GM12891 (cell line): ENCODE measurements at regions not wholly inside any gene's neighbourhood (a gene's known extent, or its start where the extent isn't known, plus 50 kb on each side); places are given as distances from the start of the nearest gene placed in this dataset.

Experiments
- POLR2A ChIP-seq: IDR thresholded peaks from 2 replicates; pipeline ENCODE4 v1.6.1; 2011; ENCODE audit warnings: low read depth, low read length, control low read depth
- POLR2AphosphoS5 ChIP-seq: IDR thresholded peaks from 2 replicates; pipeline ENCODE4 v1.6.1; 2011; ENCODE audit warnings: low read depth, low read length, control low read depth
- TAF1 ChIP-seq: IDR thresholded peaks from 2 replicates; pipeline ENCODE4 v1.6.1; 2011; ENCODE audit warnings: low read depth, low read length, control low read depth

DNA sequence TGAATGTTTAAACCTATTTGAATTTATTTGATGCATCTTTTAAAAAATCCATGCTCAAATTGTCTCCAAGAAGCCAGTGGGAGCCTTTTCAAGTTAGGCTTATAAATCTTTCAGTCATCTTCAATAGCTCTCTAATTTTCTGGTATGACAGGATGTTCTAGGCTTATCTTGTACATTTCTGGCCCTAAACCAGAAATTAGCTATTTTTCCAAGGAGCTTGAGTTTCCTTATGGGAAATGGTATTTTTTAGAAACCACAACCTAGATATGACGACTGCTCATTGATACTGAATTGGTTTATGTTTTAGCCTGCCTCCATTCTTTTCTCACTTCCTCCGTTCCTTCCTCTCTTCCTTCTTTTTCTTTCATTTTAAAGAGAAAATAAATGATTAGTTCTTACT lies 172.3 kb downstream of the SPRY1 start:
- TF ChIP-seq TAF1: no peak
- TF ChIP-seq POLR2A: no peak
- TF ChIP-seq POLR2AphosphoS5: no peak
